Colonic mucosa (tissue), 4 donors: ENCODE measurements at regions not wholly inside any gene's neighbourhood (a gene's known extent, or its start where the extent isn't known, plus 50 kb on each side); places are given as distances from the start of the nearest gene placed in this dataset.

ENCODE experiments used
- DNase-seq: peaks from one replicate; pipeline ENCODE4 v3.0.0-alpha.2; 2020
- H3K27ac ChIP-seq: fragments of 200-600 bp; one replicate; pipeline ENCODE4 v1.8.0; 2021
- H3K27me3 ChIP-seq: fragments of 200-600 bp; one replicate; pipeline ENCODE4 v1.8.0; 2021
- H3K36me3 ChIP-seq: fragments of 200-600 bp; one replicate; pipeline ENCODE4 v1.8.0; 2021
- H3K4me1 ChIP-seq: fragments of 200-600 bp; one replicate; pipeline ENCODE4 v1.8.0; 2021; ENCODE audit warnings: mild to moderate bottlenecking
- H3K4me3 ChIP-seq: fragments of 200-600 bp; one replicate; pipeline ENCODE4 v1.8.0; 2021
- H3K9ac ChIP-seq, 2 donors: one replicate each; pipeline ENCODE4 v1.7.0; 2013; ENCODE audit warnings: control low read depth in 2 of 2, low read depth in 2 of 2, low read length in 2 of 2
- H3K9me3 ChIP-seq: fragments of 200-600 bp; one replicate; pipeline ENCODE4 v1.8.0; 2021
- intact Hi-C: fragments of 100-400 bp; cut with DNase I; formaldehyde crosslinking; loops from one replicate; pipeline ENCODE4 v1.14.1; 2022
- TF ChIP-seq, protein P1 (sequence below): fragments of 200-600 bp; IDR thresholded peaks from one replicate; pipeline ENCODE4 v1.8.0; 2022; ENCODE audit warnings: antibody characterized with exemption, mild to moderate bottlenecking
- donor health status: healthy.
- donor health status: DM: no; HTN: no; CAD: no.
- donor health status: DM: no; HTN: no; CAD: no.

GRCh38 chr3:72258361-72259141, 473.6 kb upstream of the PROK2 start:
- DNase-seq: no peak
- no peak overlapping the region for H3K27ac ChIP-seq
- no peaks in the 10 kb centered on the region for H3K4me1 ChIP-seq
- H3K27me3 ChIP-seq: no peaks in the 10 kb centered on the region
- intact Hi-C loops: no loop called here
- no peaks in the 10 kb centered on the region for H3K9me3 ChIP-seq
- TF ChIP-seq, protein P1, sequence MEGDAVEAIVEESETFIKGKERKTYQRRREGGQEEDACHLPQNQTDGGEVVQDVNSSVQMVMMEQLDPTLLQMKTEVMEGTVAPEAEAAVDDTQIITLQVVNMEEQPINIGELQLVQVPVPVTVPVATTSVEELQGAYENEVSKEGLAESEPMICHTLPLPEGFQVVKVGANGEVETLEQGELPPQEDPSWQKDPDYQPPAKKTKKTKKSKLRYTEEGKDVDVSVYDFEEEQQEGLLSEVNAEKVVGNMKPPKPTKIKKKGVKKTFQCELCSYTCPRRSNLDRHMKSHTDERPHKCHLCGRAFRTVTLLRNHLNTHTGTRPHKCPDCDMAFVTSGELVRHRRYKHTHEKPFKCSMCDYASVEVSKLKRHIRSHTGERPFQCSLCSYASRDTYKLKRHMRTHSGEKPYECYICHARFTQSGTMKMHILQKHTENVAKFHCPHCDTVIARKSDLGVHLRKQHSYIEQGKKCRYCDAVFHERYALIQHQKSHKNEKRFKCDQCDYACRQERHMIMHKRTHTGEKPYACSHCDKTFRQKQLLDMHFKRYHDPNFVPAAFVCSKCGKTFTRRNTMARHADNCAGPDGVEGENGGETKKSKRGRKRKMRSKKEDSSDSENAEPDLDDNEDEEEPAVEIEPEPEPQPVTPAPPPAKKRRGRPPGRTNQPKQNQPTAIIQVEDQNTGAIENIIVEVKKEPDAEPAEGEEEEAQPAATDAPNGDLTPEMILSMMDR: no peak
- H3K36me3 ChIP-seq: no peaks in the 10 kb centered on the region
- H3K4me3 ChIP-seq: no peak overlapping the region
- no peak overlapping the region for H3K9ac ChIP-seq

DNA sequence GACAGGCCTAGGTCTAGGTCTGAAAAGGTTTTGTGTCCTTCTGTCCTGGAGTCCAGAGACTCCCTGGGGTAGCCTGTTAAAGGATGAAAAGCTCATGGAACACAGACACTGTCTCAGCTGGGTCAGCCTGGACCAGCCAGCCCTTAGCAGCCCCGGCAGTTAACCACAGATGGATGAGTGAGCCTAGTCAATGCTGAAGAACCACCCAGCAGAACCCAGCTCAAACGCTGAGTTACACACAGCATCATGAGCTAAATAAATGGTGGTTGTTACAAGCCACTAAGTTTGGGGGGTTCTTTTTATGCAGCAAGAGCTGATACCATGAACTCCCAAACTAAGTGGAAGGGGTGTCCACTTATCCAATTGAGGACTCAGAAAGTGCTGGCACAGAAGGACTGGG, 472.8 kb upstream of the PROK2 start:
- H3K9ac ChIP-seq: no peak overlapping the region
- intact Hi-C loops: no loop called here
- no peak overlapping the region for H3K27ac ChIP-seq
- H3K36me3 ChIP-seq: no peaks in the 10 kb centered on the region
- no peak overlapping the region for H3K4me3 ChIP-seq
- no peaks in the 10 kb centered on the region for H3K4me1 ChIP-seq
- no peak for DNase-seq
- no peaks in the 10 kb centered on the region for H3K27me3 ChIP-seq
- TF ChIP-seq, protein P1: no peak
- no peaks in the 10 kb centered on the region for H3K9me3 ChIP-seq

GRCh38 chr3:72257203-72257602, 472.3 kb upstream of the PROK2 start:
- Histone ChIP-seq H3K9me3 (no peaks in the 10 kb centered on the region), H3K27me3 (no peaks in the 10 kb centered on the region), H3K9ac (no peak overlapping the region), H3K27ac (no peak overlapping the region), H3K4me1 (no peaks in the 10 kb centered on the region), H3K36me3 (no peaks in the 10 kb centered on the region), H3K4me3 (no peak overlapping the region)
- no peak for DNase-seq
- intact Hi-C loops: no loop called here
- TF ChIP-seq, protein P1: no peak

DNA sequence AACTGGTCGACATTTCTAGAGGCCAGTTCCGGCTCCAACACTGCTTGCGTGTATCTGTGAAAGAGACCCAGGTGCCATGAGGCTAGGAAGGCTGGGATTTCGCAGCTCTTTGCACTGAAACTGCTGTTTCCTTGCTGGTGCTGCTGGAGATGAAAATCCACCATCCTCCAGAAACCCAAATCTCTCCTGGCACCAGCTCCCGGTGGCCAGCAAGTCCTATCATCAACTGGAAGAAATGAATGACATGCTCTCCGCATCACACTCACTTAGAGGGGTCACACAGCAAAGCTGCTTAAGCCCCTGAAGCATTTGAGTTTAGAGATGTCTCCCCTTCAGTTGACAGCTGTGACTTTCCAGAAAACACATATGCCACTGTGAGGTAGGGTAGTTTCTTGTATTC, 471.8 kb upstream of the PROK2 start:
- H3K9me3 ChIP-seq: no peaks in the 10 kb centered on the region
- intact Hi-C loops: no loop called here
- no peaks in the 10 kb centered on the region for H3K27me3 ChIP-seq
- DNase-seq: no peak
- H3K4me1 ChIP-seq: no peaks in the 10 kb centered on the region
- TF ChIP-seq, protein P1: no peak
- H3K4me3 ChIP-seq: no peak overlapping the region
- H3K9ac ChIP-seq: no peak overlapping the region
- H3K27ac ChIP-seq: no peak overlapping the region
- no peaks in the 10 kb centered on the region for H3K36me3 ChIP-seq

- H3K27me3 ChIP-seq: no peaks in the 10 kb centered on the region
- no peaks in the 10 kb centered on the region for H3K4me1 ChIP-seq
- TF ChIP-seq, protein P1: no peak
- H3K27ac ChIP-seq: peak overlapping the region; percentile 17
- peak overlapping the region in 1 of 2 donors; percentile 22 for H3K9ac ChIP-seq
- peak; percentile 83 for DNase-seq
- H3K4me3 ChIP-seq: no peak overlapping the region
- H3K36me3 ChIP-seq: no peaks in the 10 kb centered on the region
- intact Hi-C loops: no loop called here
- no peaks in the 10 kb centered on the region for H3K9me3 ChIP-seq
These were observed 471.0 kb upstream of the PROK2 start for GRCh38 chr3:72255791-72256559.
